ENCODE measurements at regions not wholly inside any gene's neighbourhood (a gene's known extent, or its start where the extent isn't known, plus 50 kb on each side); places are given as distances from the start of the nearest gene placed in this dataset.

- TF ChIP-seq REST (IDR thresholded peaks at IDR 0.05; ENCODE audit: borderline replicate concordance): peak; percentile 46; the same call in 1 of the 2 replicates
- TF ChIP-seq REST (CRISPR knock-in tag; IDR thresholded peaks at IDR 0.05; ENCODE audit: low read depth): no peak
- no peak for TF ChIP-seq ARID3B (CRISPR knock-in tag; IDR thresholded peaks at IDR 0.05; ENCODE audit: borderline replicate concordance)
- no peak for TF ChIP-seq POLR2H (tag; IDR thresholded peaks at IDR 0.05; ENCODE audit: low read depth)
- peak; percentile 57; the same call in 1 of the 2 replicates for TF ChIP-seq SOX6 (IDR thresholded peaks at IDR 0.05)
- TF ChIP-seq, protein P1, sequence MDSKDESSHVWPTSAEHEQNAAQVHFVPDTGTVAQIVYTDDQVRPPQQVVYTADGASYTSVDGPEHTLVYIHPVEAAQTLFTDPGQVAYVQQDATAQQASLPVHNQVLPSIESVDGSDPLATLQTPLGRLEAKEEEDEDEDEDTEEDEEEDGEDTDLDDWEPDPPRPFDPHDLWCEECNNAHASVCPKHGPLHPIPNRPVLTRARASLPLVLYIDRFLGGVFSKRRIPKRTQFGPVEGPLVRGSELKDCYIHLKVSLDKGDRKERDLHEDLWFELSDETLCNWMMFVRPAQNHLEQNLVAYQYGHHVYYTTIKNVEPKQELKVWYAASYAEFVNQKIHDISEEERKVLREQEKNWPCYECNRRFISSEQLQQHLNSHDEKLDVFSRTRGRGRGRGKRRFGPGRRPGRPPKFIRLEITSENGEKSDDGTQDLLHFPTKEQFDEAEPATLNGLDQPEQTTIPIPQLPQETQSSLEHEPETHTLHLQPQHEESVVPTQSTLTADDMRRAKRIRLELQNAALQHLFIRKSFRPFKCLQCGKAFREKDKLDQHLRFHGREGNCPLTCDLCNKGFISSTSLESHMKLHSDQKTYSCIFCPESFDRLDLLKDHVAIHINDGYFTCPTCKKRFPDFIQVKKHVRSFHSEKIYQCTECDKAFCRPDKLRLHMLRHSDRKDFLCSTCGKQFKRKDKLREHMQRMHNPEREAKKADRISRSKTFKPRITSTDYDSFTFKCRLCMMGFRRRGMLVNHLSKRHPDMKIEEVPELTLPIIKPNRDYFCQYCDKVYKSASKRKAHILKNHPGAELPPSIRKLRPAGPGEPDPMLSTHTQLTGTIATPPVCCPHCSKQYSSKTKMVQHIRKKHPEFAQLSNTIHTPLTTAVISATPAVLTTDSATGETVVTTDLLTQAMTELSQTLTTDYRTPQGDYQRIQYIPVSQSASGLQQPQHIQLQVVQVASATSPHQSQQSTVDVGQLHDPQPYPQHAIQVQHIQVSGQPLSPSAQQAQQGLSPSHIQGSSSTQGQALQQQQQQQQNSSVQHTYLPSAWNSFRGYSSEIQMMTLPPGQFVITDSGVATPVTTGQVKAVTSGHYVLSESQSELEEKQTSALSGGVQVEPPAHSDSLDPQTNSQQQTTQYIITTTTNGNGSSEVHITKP (IDR thresholded peaks at IDR 0.05; ENCODE audit: partially characterized antibody): no peak
- TF ChIP-seq TEAD1 (CRISPR knock-in tag; IDR thresholded peaks at IDR 0.05): no peak
- no peak for TF ChIP-seq ZNF57 (CRISPR knock-in tag; IDR thresholded peaks at IDR 0.05)
- no peak for TF ChIP-seq SREBF2 (CRISPR knock-in tag; IDR thresholded peaks at IDR 0.05)
- no peak for TF ChIP-seq ETV1 (tag; conservative IDR thresholded peaks at IDR 0.05; ENCODE audit: low read depth)
- TF ChIP-seq, protein P2, sequence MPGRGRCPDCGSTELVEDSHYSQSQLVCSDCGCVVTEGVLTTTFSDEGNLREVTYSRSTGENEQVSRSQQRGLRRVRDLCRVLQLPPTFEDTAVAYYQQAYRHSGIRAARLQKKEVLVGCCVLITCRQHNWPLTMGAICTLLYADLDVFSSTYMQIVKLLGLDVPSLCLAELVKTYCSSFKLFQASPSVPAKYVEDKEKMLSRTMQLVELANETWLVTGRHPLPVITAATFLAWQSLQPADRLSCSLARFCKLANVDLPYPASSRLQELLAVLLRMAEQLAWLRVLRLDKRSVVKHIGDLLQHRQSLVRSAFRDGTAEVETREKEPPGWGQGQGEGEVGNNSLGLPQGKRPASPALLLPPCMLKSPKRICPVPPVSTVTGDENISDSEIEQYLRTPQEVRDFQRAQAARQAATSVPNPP (IDR thresholded peaks at IDR 0.05; ENCODE audit: borderline replicate concordance, insufficient read depth, insufficient read length): no peak
- no peak for TF ChIP-seq BMI1 (IDR thresholded peaks at IDR 0.05; ENCODE audit: low read length)
- TF ChIP-seq BHLHE40 (IDR thresholded peaks at IDR 0.05; ENCODE audit: low read length): no peak
- TF ChIP-seq GATAD2B (IDR thresholded peaks at IDR 0.05; ENCODE audit: borderline replicate concordance): no peak
Observed at GRCh38 chr18:55786651-55787272, 198.8 kb upstream of the TCF4 start (continued).
